Stimulated activated CD4-positive, alpha-beta T cell treated with anti-CD3 and anti-CD28 coated beads, Interleukin-2, amount 100 ng/mL, for 4 hours (primary cell): ENCODE measurements at regions not wholly inside any gene's neighbourhood (a gene's known extent, or its start where the extent isn't known, plus 50 kb on each side); places are given as distances from the start of the nearest gene placed in this dataset.

Experiments
- DNase-seq: peaks from one replicate; pipeline ENCODE4 v3.0.0-alpha.2; 2020; ENCODE audit warnings: low read depth

- DNase-seq, result no peak
Observed at GRCh38 chr10:130463104-130463875, 327.1 kb downstream of the GLRX3 start.

GRCh38 chr10:130463876-130464364, 327.7 kb downstream of the GLRX3 start:
- no peak for DNase-seq

- no peak for DNase-seq
Observed at GRCh38 chr10:130464426-130464825, 328.2 kb downstream of the GLRX3 start.

GRCh38 chr10:130466271-130466997, 330.2 kb downstream of the GLRX3 start:
- DNase-seq, result no peak

- DNase-seq, result no peak
Observed at GRCh38 chr10:130470286-130470685, 334.1 kb downstream of the GLRX3 start.

- no peak for DNase-seq
Observed at GRCh38 chr10:130470973-130471372, 334.8 kb downstream of the GLRX3 start.

- DNase-seq, result no peak
Observed at GRCh38 chr10:130471486-130471885, 335.3 kb downstream of the GLRX3 start.

GRCh38 chr10:130472236-130472635, 336.0 kb downstream of the GLRX3 start:
- no peak for DNase-seq

- no peak for DNase-seq
Observed at GRCh38 chr10:130474591-130474990, 338.4 kb downstream of the GLRX3 start.

GRCh38 chr10:130477360-130477759, 341.2 kb downstream of the GLRX3 start:
- DNase-seq, result no peak

- DNase-seq, result no peak
Observed at GRCh38 chr10:130479146-130479545, 343.0 kb downstream of the GLRX3 start.

- DNase-seq, result no peak
Observed at GRCh38 chr10:130479926-130480325, 343.7 kb downstream of the GLRX3 start.

GRCh38 chr10:130480491-130480890, 344.3 kb downstream of the GLRX3 start:
- no peak for DNase-seq

GRCh38 chr10:130481076-130481930, 345.1 kb downstream of the GLRX3 start:
- no peak for DNase-seq

- no peak for DNase-seq
Observed at GRCh38 chr10:130481936-130482335, 345.7 kb downstream of the GLRX3 start.

GRCh38 chr10:130483691-130484467, 347.7 kb downstream of the GLRX3 start:
- no peak for DNase-seq

GRCh38 chr10:130484468-130485180, 348.4 kb downstream of the GLRX3 start:
- no peak for DNase-seq

GRCh38 chr10:130485236-130485957, 349.2 kb downstream of the GLRX3 start:
- no peak for DNase-seq

GRCh38 chr10:130485958-130486895, 350.0 kb downstream of the GLRX3 start:
- DNase-seq, result no peak
